ENCODE measurements at regions not wholly inside any gene's neighbourhood (a gene's known extent, or its start where the extent isn't known, plus 50 kb on each side); places are given as distances from the start of the nearest gene placed in this dataset.

- no peak for DNase-seq
Observed at GRCh38 chr5:166324372-166324771, 1967.1 kb upstream of the WWC1 start.

- DNase-seq: no peak
Observed at GRCh38 chr5:166329149-166329800, 1962.2 kb upstream of the WWC1 start.

- no peak for DNase-seq
Observed at GRCh38 chr5:166330036-166330435, 1961.4 kb upstream of the WWC1 start.

- DNase-seq: no peak
Observed at GRCh38 chr5:166331521-166331920, 1959.9 kb upstream of the WWC1 start.

GRCh38 chr5:166338801-166339200 lies 1952.6 kb upstream of the WWC1 start:
- DNase-seq: no peak

- DNase-seq: no peak
Observed at GRCh38 chr5:166340039-166340438, 1951.4 kb upstream of the WWC1 start.

- DNase-seq: no peak
Observed at GRCh38 chr5:166341740-166342337, 1949.6 kb upstream of the WWC1 start.

- DNase-seq: no peak
Observed at GRCh38 chr5:166342402-166342801, 1949.0 kb upstream of the WWC1 start.

- no peak for DNase-seq
Observed at GRCh38 chr5:166346726-166347374, 1944.6 kb upstream of the WWC1 start.

- DNase-seq: no peak
Observed at GRCh38 chr5:166349046-166349445, 1942.4 kb upstream of the WWC1 start.

GRCh38 chr5:166353580-166353979 lies 1937.9 kb upstream of the WWC1 start:
- no peak for DNase-seq

- DNase-seq: no peak
Observed at GRCh38 chr5:166354332-166354731, 1937.1 kb upstream of the WWC1 start.

GRCh38 chr5:166356096-166356495 lies 1935.3 kb upstream of the WWC1 start:
- no peak for DNase-seq

GRCh38 chr5:166358127-166358830 lies 1933.2 kb upstream of the WWC1 start:
- no peak for DNase-seq

GRCh38 chr5:166363087-166363760 lies 1928.2 kb upstream of the WWC1 start:
- no peak for DNase-seq

GRCh38 chr5:166365164-166365563 lies 1926.3 kb upstream of the WWC1 start:
- no peak for DNase-seq

- DNase-seq: no peak
Observed at GRCh38 chr5:166367391-166367790, 1924.1 kb upstream of the WWC1 start.

GRCh38 chr5:166369346-166369745 lies 1922.1 kb upstream of the WWC1 start:
- no peak for DNase-seq

GRCh38 chr5:166369807-166370206 lies 1921.6 kb upstream of the WWC1 start:
- no peak for DNase-seq

GRCh38 chr5:166370928-166371690 lies 1920.3 kb upstream of the WWC1 start:
- no peak for DNase-seq

GRCh38 chr5:166373817-166374216 lies 1917.6 kb upstream of the WWC1 start:
- DNase-seq: no peak

- DNase-seq: no peak
Observed at GRCh38 chr5:166377756-166378155, 1913.7 kb upstream of the WWC1 start.
